Sciatic nerve (tissue), 2 donors: ENCODE measurements at regions not wholly inside any gene's neighbourhood (a gene's known extent, or its start where the extent isn't known, plus 50 kb on each side); places are given as distances from the start of the nearest gene placed in this dataset.
"Not testable (repeated sequence)": the region's sequence is repeated elsewhere in the genome, so short reads cannot be mapped to it uniquely, and the experiment has no call there.

Experiments
- ATAC-seq: fragments of 200-7000 bp; cut with Tn5 transposase; one replicate; pipeline ENCODE4 v1.9.1; 2020; ENCODE audit warnings: mild to moderate bottlenecking, moderate library complexity
- DNase-seq: peaks from one replicate; pipeline ENCODE4 v3.0.0-alpha.2; 2020; ENCODE audit warnings: low spot score
- intact Hi-C: fragments of 100-400 bp; cut with DNase I; formaldehyde crosslinking; loops from one replicate; pipeline ENCODE4 v1.14.2; 2022
- donor health status: DM: no; HTN: no; CAD: no.
- donor health status: DM: no; HTN: no; CAD: no.

- no peak for DNase-seq
- intact Hi-C loops: no loop called here
- peak; percentile 42 for ATAC-seq
Measured at GRCh38 chrX:115357326-115358120, 68.0 kb downstream of the LUZP4 start.

DNA sequence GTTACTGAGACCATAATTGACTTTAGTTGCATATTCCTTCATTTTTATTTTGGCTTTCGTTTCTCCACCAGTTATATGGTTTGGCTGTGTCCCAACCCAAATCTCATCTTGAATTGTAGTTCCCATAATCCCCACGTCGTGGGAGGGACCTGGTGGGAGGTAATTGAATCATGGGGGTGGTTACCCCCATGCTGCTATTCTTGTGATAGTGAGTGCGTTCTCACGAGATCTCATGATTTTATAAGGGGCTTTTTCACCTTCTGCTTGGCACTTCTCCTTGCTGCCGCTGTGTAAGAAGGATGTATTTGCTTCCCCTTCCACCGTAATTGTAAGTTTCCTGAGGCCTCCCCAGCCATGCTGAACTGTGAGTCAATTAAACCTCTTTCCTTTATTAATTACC is 70.0 kb downstream of the LUZP4 start:
- ATAC-seq, intact Hi-C loops: not testable (repeated sequence)

GRCh38 chrX:115360220-115360781 is 70.8 kb downstream of the LUZP4 start:
- DNase-seq (no peak), ATAC-seq (peak; percentile 67)
- intact Hi-C loops: no loop called here

More for the DNA sequence above, 70.0 kb downstream of the LUZP4 start:
- DNase-seq: not testable (repeated sequence)

DNA sequence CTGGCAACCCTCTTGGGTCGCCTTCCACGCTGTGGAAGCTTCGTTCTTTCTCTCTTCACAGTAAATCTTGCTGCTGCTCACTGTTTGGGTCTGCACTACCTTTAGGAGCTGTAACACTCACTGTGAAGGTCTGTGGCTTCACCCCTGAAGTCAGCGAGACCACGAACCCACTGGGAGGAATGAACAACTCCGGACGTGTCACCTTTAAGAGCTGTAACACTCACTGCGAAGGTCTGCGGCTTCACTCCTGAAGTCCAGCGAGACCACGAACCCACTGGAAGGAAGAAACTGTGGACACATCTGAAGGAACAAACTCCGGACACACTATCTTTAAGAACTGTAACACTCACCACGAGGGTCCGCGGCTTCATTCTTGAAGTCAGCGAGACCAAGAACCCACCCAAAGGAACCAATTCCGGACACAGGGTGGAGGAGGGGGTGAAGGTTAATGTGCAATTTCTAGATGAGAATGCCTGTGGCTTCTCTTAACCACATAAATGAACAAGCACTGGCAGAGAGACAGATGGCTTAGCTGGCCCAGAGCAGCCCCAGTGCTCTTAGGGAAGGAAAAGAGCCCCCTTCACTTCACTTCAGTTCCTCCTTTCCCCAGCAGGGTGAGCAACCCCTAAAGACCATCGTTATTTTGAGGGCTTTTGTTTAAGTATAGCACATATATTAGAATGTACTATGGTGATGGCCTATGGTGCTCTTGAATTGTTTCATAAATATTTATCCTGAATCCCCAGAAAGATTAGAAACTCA is 73.0 kb downstream of the LUZP4 start:
- ATAC-seq: no peak
- intact Hi-C loops: no loop called here
- no peak for DNase-seq

DNA sequence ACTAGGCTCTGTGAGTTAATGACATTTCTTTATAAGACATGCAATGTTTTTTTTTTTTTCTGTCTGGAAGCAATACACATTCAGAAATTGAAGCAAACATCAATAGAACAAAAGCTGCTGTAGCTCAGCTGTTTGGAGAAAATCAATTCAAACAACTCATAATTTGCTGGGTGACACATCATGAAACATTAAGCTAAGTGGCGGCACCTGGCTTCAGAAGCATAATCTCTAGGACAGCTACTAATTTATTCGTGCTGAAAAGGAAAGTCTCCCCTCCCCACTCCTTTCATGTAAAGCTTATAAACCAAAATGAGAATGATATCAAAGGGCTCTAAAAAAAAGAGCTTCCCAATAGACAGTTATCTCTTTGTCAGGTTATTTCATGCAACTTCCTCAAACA is 73.9 kb downstream of the LUZP4 start:
- no peak for ATAC-seq
- no peak for DNase-seq
- intact Hi-C loops: no loop called here

GRCh38 chrX:115363897-115364296 is 74.4 kb downstream of the LUZP4 start:
- DNase-seq: no peak
- intact Hi-C loops: no loop called here
- ATAC-seq: no peak

- intact Hi-C loops: no loop called here
- DNase-seq (no peak), ATAC-seq (no peak)
Measured at GRCh38 chrX:115364670-115365069, 75.2 kb downstream of the LUZP4 start.

- ATAC-seq: no peak
Measured at GRCh38 chrX:115366535-115366934, 77.0 kb downstream of the LUZP4 start.

GRCh38 chrX:115367455-115367854 is 77.9 kb downstream of the LUZP4 start:
- intact Hi-C loops: no loop called here
- DNase-seq: no peak
- peak; percentile 56 for ATAC-seq

More at GRCh38 chrX:115366535-115366934, 77.0 kb downstream of the LUZP4 start:
- DNase-seq: no peak
- intact Hi-C loops: no loop called here

- no peak for DNase-seq
- intact Hi-C loops: no loop called here
- ATAC-seq: peak; percentile 16
Measured at GRCh38 chrX:115367951-115368350, 78.4 kb downstream of the LUZP4 start.

- DNase-seq (no peak), ATAC-seq (no peak)
- intact Hi-C loops: no loop called here
Measured at GRCh38 chrX:115368876-115369275, 79.4 kb downstream of the LUZP4 start.

GRCh38 chrX:115372152-115372551 is 82.6 kb downstream of the LUZP4 start:
- ATAC-seq: peak; percentile 93
- intact Hi-C loops: no loop called here
- DNase-seq: no peak

- DNase-seq (no peak), ATAC-seq (no peak)
- intact Hi-C loops: no loop called here
Measured at GRCh38 chrX:115373308-115373707, 83.8 kb downstream of the LUZP4 start.

DNA sequence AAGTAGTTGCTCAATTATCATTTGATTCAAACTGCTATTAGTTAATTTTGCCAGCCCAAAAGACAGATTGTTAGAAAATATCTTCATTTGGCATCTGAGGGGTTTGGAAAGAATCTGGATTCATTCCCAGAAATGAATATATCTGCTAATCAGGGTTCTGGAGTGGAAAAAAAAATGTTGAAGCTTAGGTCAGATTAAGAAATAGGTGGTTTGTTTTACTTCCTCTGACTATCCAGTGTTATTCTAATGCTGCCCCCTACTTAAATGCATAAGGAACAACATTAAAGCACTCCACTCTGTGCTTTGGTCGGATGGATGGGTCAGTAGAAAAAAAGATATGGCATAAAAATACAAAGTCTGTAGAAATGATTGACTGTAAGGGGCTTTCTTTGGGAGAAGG is 89.0 kb downstream of the LUZP4 start:
- ATAC-seq (no peak), DNase-seq (no peak)
- intact Hi-C loops: no loop called here

DNA sequence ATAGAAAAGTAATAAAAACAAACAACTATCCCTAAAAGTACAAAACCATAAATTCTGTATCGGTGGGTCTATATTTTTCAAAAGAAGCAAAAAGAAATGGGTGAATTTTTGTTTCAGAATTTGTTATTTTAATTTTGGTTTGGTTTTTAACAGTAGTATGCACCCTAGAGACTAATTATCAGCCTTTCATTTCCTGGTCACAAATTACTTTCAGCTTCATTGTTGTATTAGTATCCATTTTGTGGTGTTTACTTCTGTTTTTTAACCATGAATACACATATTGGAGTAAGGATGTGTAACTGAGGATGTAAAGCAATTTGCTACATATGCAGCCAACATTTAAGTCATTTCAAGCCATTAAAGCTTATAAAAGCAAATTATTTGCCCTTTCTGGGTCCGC is 97.8 kb downstream of the LUZP4 start:
- intact Hi-C loops: no loop called here
- no peak for ATAC-seq

GRCh38 chrX:115388879-115389278 is 99.4 kb downstream of the LUZP4 start:
- DNase-seq: no peak

More for the DNA sequence above, 97.8 kb downstream of the LUZP4 start:
- DNase-seq: no peak

DNA sequence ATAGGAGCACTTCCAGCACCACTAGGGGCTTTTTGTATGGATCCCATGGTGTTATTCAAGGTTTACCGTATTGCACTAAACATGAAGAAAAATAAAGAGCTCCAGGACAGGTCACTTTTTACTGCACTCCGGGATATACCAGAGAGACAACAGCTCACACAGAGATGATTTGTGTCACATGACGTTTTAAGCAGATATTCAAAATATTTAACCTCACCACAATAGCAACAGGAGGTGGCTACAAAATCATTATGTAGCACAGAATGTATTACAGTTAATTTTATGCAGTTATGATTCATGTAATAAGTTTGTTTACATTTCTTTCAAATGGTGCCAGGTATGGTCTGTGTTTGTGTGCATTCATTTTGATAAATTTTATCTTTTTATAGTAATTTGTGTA is 100.6 kb downstream of the LUZP4 start:
- ATAC-seq (no peak), DNase-seq (no peak)
- intact Hi-C loops: no loop called here

More at GRCh38 chrX:115388879-115389278, 99.4 kb downstream of the LUZP4 start:
- no peak for ATAC-seq
- intact Hi-C loops: no loop called here

GRCh38 chrX:115392031-115392430 is 102.5 kb downstream of the LUZP4 start:
- intact Hi-C loops: no loop called here

DNA sequence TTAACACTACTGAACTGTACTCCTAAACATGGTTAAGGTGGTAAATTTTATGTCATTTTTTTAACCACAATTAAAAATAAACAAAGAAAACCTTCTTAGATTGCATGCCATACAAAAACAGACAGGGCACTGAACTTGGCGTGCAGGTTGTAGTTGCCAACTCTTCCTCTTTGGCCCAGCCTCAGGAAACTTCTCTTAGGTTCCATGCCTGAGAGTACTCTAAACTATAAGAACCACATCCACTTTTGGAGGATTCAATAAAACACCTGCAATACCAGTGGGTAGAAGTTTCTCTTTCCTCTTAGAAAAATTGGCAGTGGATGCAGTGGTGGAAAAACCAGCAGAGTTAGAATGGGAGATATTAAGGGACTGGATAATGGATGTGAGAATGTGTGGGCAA is 103.4 kb downstream of the LUZP4 start:
- ATAC-seq (no peak), DNase-seq (no peak)
- intact Hi-C loops: no loop called here

More at GRCh38 chrX:115392031-115392430, 102.5 kb downstream of the LUZP4 start:
- ATAC-seq (no peak), DNase-seq (no peak)

- intact Hi-C loops: no loop called here
- no peak for DNase-seq
- ATAC-seq: no peak
Measured at GRCh38 chrX:115393271-115393670, 103.8 kb downstream of the LUZP4 start.
